ENCODE measurements at regions not wholly inside any gene's neighbourhood (a gene's known extent, or its start where the extent isn't known, plus 50 kb on each side); places are given as distances from the start of the nearest gene placed in this dataset.

GRCh38 chrX:139234898-139235297 lies 295.6 kb upstream of the F9 start:
- no peak overlapping the region for H2BK15ac ChIP-seq (ENCODE audit: low read depth, low read length)
- Mint-ChIP-seq H3K27ac (no peak overlapping the region; a peak in 1 of 7 replicates), H3K4me3 (no peak overlapping the region)

More at GRCh38 chrX:139234898-139235297, 295.6 kb upstream of the F9 start:
- no peak for TF ChIP-seq CTCF (conservative IDR thresholded peaks at IDR 0.05)
- H2BK20ac ChIP-seq (ENCODE audit: low read depth, low read length, poor library complexity, severe bottlenecking) = no peak overlapping the region
- H2AFZ ChIP-seq (ENCODE audit: low read length) = no peak overlapping the region
- no peak overlapping the region for H4K91ac ChIP-seq (ENCODE audit: insufficient read length, low read depth, low read length)
- H3K14ac ChIP-seq (ENCODE audit: insufficient read depth, low read length) = no peak overlapping the region
- H3K4me1 ChIP-seq (ENCODE audit: insufficient read depth, low read length) = no peaks in the 10 kb centered on the region
- no peak overlapping the region for H2AK5ac ChIP-seq (ENCODE audit: insufficient read length, low read length)
- no peak overlapping the region for H4K5ac ChIP-seq (ENCODE audit: insufficient read length, low read depth, low read length)
- H4K8ac ChIP-seq (replicated peaks; ENCODE audit: insufficient read length, low read depth, low read length) = no peak overlapping the region
- H2BK5ac ChIP-seq (ENCODE audit: insufficient read length, low read length) = no peak overlapping the region
- H3K4ac ChIP-seq (ENCODE audit: low read depth, low read length) = no peak overlapping the region
- peaks cover 0 to 3% (median 0%) of the 10 kb centered on the region in 3 experiments; a peak in 2 of 7 replicates for H3K36me3 Mint-ChIP-seq (ENCODE audit: insufficient read depth in 1 of 3, low read depth in 3 of 3)
- no peaks in the 10 kb centered on the region for H4K20me1 ChIP-seq (ENCODE audit: control insufficient read depth, insufficient read depth, insufficient read length)
- H3K27me3 Mint-ChIP-seq (ENCODE audit: low read depth) = peaks cover 15% of the 10 kb centered on the region
- no peaks in the 10 kb centered on the region for H3K79me2 ChIP-seq (ENCODE audit: insufficient read depth, low read length)
- no peak overlapping the region for H3K18ac ChIP-seq (ENCODE audit: insufficient read length, low read depth, low read length)
- WGBS (ENCODE audit: extremely low coverage, insufficient read length, low lambda C conversion rate) = no CpG with 5 or more reads among the region's 3 CpGs
- peaks cover 9 to 10% of the 10 kb centered on the region in 2 experiments for H3K9me3 Mint-ChIP-seq
- H3K4me2 ChIP-seq (ENCODE audit: insufficient read depth, insufficient read length, low read length) = no peak overlapping the region
- DNase-seq = no peak
- H3K79me1 ChIP-seq (ENCODE audit: insufficient read depth, low read depth, low read length, poor library complexity, severe bottlenecking) = no peaks in the 10 kb centered on the region
- H3K9me3 ChIP-seq (ENCODE audit: control insufficient read depth, low read depth, low read length) = no peaks in the 10 kb centered on the region
- no peak overlapping the region for H2BK12ac ChIP-seq (ENCODE audit: insufficient read length, low read depth, low read length)
- H3K27me3 ChIP-seq (ENCODE audit: insufficient read depth, low read length) = no peaks in the 10 kb centered on the region
- H3K9ac ChIP-seq (ENCODE audit: extremely low read depth, insufficient read length, low read length) = no peak overlapping the region
- no peaks in the 10 kb centered on the region for H3K23me2 ChIP-seq (ENCODE audit: insufficient read length, low read depth, low read length, poor library complexity, severe bottlenecking)
- H2BK120ac ChIP-seq (ENCODE audit: low read depth, low read length, poor library complexity, severe bottlenecking) = no peak overlapping the region
- H3K4me1 Mint-ChIP-seq = 0 out of 4 replicates have a peak, but pooled peaks cover 0 to under 1% of the 10 kb centered on the region in 2 experiments
- no peak overlapping the region for H3K27ac ChIP-seq (ENCODE audit: insufficient read length, low read depth, low read length)
- no peak overlapping the region for H3K56ac ChIP-seq (ENCODE audit: insufficient read length, low read depth, low read length)
- no peak overlapping the region for H3K23ac ChIP-seq (ENCODE audit: insufficient read length, low read depth, low read length)
- H3T11ph ChIP-seq (ENCODE audit: low read length) = no peak overlapping the region
